Motor neuron (in vitro differentiated cells): ENCODE measurements at regions not wholly inside any gene's neighbourhood (a gene's known extent, or its start where the extent isn't known, plus 50 kb on each side); places are given as distances from the start of the nearest gene placed in this dataset.

Experiments used
- ATAC-seq, 8 experiments: fragments of 200-7000 bp; cut with Tn5 transposase; replicated peaks in 6 of 8; 2 replicates each; pipeline ENCODE4 v1.8.0; 2021; ENCODE audit warnings: mild to moderate bottlenecking in 8 of 8, moderate library complexity in 8 of 8
- H3K27ac ChIP-seq, 2 donors: fragments of 250-450 bp; sonication (Bioruptor Pico); 2 replicates each; pipeline ENCODE4 v1.9.0; 2021; ENCODE audit warnings: antibody characterized with exemption in 2 of 2, mild to moderate bottlenecking in 2 of 2, moderate library complexity in 1 of 2
- H3K4me1 ChIP-seq, 2 donors: fragments of 250-450 bp; sonication (Bioruptor Pico); replicated peaks in 1 of 2; 2 replicates each; pipeline ENCODE4 v1.6.1; 2021; ENCODE audit warnings: antibody characterized with exemption in 2 of 2, mild to moderate bottlenecking in 2 of 2, moderate library complexity in 1 of 2
- H3K4me3 ChIP-seq, 5 donors: fragments of 250-450 bp; sonication (Bioruptor Pico); 2 replicates each; pipeline ENCODE4 v1.9.0; 2021; ENCODE audit warnings: antibody characterized with exemption in 5 of 5, mild to moderate bottlenecking in 5 of 5, moderate library complexity in 4 of 5
- WGBS, 10 experiments: fragments of 450-650 bp; shearing (Covaris generic); methylation state at CpG; one replicate each; pipeline ENCODE4 v1.0.0; 2022; 5-methylcytosine and 5-hydroxymethylcytosine counted together
- in situ Hi-C, 9 experiments: fragments of 400-800 bp; cut with MboI; loops; one replicate each; pipeline ENCODE4 v1.15.0; 2021; ENCODE audit warnings: low sequenced_read_pairs in 9 of 9, low pct_unique_long_range_greater_than_20kb in 2 of 9; ENCODE audit not compliant: unreplicated experiment in 9 of 9

DNA sequence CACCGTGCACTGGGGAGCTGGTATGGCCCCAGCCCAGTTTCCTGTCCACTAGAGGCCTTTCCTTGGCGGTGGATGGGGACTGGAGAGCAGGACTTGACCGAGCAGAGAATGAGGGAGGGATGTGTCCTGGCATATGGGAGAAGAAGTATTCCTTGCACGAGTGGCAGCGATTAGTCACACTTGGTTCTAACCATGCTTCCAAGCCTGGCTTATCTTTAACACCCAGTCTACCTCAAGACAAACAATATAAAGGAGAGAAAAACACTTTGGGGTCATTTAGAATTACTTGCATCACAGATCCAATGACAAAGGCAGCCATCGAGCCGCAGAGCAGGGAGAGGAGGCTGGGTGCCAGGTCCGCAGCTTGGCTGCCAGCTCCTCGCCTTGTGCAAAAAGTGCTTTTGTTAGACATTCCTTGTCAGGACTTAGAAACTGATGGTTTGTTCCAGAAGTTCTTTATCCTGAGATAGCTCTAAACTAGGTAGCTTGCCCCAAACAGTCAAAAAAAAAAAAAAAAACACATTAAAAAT is 214.9 kb upstream of the GMDS start:
- whole genome bisulfite sequencing, 10 experiments, result 69 to 100% (median 93%) methylated on average over 2 to 8 of the region's 9 CpGs; no CpG with 5 or more reads in 2 of the 10 experiments
- Histone ChIP-seq H3K27ac (no peak overlapping the region), H3K4me1 (no peaks in the 10 kb centered on the region)

DNA sequence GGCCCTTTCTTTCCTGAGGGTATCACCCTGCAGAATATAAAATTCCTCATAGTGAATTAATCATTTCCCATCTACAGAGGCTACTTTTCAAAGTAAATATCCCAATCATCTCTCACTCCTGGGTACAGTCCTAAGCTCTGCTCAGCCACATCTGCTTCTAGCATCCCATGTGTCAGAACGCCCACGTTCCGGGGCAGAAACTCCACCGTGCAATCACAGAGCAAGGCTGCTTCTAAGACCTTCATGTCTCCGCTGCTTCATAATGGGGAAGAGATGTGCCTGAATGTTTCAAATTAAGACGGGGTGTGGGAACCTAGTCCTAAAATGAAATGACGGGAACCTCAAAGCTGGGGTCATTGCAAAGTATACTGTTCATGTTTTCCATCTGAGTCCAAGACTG is 208.8 kb upstream of the GMDS start:
- in situ Hi-C loops, result loop anchor here in 1 of 9 experiments (25.0 kb wide), 1 partner anchor 183 kb away; no protein-coding TSS in a partner anchor
- Histone ChIP-seq H3K27ac (no peak overlapping the region), H3K4me1 (no peaks in the 10 kb centered on the region), H3K4me3 (no peak overlapping the region)
- peak in 1 of 8 experiments; percentile 31 for ATAC-seq
- whole genome bisulfite sequencing, 10 experiments, result 0 to 100% (median 79%) methylated on average over 1 to 7 of the region's 7 CpGs; no CpG with 5 or more reads in 2 of the 10 experiments

More for the DNA sequence above, 214.9 kb upstream of the GMDS start:
- no peak for ATAC-seq
- in situ Hi-C loops, result loop anchor here in 1 of 9 experiments (25.0 kb wide), 1 partner anchor 177 kb away; no protein-coding TSS in a partner anchor
- H3K4me3 ChIP-seq, result no peak overlapping the region

DNA sequence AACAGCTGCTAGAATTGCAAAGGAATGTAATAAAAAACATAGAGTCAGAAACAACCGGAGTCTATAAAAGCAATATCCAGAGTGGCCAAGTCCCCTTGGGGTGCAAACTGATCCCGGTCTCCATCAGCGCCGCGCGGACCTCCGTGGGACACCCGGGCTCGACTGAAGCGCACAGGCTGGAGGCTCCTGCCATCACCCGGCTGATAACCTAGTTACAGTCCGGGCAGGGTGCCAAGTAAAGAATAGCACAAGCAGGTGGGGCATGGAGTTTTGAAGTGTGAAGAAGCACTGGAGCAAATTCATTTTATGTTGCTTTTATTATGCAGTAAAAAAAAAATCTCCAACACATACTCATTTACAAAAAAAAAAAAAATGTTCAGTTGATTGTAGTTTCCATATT is 205.1 kb upstream of the GMDS start:
- ATAC-seq, result peak in 3 of 8 experiments; percentile 23 to 74 (median 37)
- H3K4me3 ChIP-seq, result no peak overlapping the region
- no peak overlapping the region for H3K27ac ChIP-seq
- WGBS, 10 experiments, result 23 to 94% (median 83%) methylated on average over 2 to 12 of the region's 12 CpGs; no CpG with 5 or more reads in 4 of the 10 experiments
- in situ Hi-C loops, result loop anchor here in 1 of 9 experiments (25.0 kb wide), 1 partner anchor 187 kb away; no protein-coding TSS in a partner anchor
- no peaks in the 10 kb centered on the region for H3K4me1 ChIP-seq

DNA sequence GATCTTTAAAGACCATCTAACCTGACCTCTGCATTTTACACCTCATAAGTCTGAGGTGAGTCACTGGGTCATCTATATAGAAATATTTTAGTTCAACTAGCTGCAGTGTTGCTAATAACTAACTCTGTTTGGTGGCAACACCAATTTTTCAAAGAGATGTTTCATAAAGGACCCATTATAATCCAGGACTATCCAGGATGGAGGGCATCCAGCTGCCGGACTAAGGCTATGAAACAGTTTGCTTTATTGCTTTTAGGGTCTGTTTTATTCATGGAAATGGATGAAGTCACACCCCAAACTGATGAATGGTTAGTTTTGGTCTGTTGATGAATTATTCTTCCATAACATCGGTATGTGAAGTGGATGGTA is 204.2 kb upstream of the GMDS start:
- in situ Hi-C loops, result no loop called here
- no peak for ATAC-seq
- Histone ChIP-seq H3K4me1 (no peaks in the 10 kb centered on the region), H3K27ac (no peak overlapping the region), H3K4me3 (no peak overlapping the region)
- WGBS, 10 experiments, result 20 to 88% (median 71%) methylated on average over 1 to 2 of the region's 2 CpGs; no CpG with 5 or more reads in 2 of the 10 experiments

DNA sequence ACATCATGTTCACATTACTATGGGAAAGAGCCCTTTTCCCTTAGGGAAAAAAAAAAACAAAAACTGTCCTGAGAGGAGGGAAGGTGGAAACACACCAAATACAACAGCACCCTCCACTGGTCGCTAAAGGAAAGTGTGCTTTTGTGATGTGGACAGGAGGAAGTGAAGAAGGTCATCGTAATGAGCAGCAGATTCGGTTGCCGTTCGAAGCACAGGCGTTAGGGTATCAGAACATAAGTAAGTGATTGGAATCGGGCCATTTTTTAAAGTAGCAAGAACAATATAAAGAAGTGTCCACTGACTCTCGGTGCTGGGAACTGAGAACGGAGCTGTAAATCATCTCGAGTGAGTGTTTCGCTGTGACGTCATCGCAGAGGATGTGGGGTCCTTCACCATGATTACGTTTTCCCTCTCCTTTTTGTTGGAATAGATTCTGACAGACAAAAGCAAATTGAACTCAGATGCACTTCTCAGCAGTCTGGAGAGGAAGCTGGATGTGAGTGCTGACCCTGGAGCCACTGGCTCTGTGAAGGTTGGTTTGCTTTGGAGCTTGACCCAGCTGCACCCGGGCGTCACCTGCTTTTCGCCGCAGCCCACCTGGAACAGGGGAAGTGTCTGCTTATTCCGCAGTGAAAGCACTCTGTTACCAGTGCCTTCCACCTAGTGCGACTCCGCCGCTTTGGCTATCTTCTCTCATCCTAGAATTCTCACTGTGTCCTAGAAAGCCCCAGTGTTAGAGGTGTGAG is 203.6 kb upstream of the GMDS start:
- H3K27ac ChIP-seq, result no peak overlapping the region
- peak in 7 of 8 experiments; percentile 24 to 97 (median 83) for ATAC-seq
- WGBS, 10 experiments, result 0 to 54% (median 21%) methylated on average over 4 to 19 of the region's 22 CpGs
- peak overlapping the region in 3 of 5 donors; percentile 10 to 23 (median 13) for H3K4me3 ChIP-seq
- no peaks in the 10 kb centered on the region for H3K4me1 ChIP-seq
- in situ Hi-C loops, result no loop called here

DNA sequence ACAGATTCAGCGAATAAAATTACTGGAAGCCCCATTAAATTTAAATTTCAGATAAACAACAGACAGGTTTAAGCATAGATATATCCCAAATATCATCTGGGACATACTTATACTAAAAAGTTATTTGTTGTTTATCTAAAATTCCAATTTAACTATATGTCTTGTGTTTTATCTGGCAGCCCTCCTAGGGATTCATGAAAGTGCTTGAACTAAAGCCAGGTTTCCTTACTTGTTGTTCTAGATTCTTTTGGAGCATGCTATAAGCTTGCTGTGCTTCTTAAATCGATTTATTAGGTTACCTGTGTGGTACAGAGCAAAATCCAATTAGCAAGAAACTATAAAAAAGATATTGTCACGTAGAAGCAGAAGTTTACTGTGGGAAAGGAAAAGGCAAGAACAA is 202.5 kb upstream of the GMDS start:
- H3K4me3 ChIP-seq, result no peak overlapping the region
- ATAC-seq, result no peak
- no peaks in the 10 kb centered on the region for H3K4me1 ChIP-seq
- in situ Hi-C loops, result no loop called here
- 10 to 86% (median 54%) methylated on average over 1 to 3 of the region's 3 CpGs; no CpG with 5 or more reads in 1 of the 10 experiments for WGBS, 10 experiments
- H3K27ac ChIP-seq, result no peak overlapping the region

DNA sequence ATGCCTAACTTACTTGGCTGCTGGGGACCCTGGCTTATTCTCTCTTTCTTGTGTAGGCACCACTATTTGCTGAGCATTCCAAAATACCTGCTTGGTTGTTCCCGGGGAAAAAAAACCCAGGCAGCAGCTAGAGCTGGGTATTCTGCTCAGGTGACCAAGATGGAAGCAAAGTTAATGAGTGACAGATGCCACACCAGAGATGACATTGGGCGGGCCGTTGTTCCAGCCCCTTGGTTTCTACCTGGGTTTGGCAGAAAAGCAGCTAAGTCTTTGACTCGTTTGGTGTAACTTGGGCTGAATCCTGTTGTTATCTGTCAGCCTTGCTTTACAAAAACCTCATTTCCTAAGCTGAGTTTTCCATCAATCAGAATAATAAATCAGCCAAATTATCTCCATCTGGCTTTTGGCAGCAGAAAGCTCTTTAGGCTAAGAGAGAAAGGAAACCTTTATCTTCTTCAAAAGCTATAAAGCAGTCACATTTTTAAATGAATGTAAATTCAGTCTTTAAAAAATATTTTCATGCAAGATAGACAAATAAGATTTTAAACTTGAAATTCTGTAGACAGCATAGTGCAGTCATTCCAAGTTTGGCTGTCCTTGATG is 202.0 kb upstream of the GMDS start:
- H3K27ac ChIP-seq, result no peak overlapping the region
- in situ Hi-C loops, result no loop called here
- no peaks in the 10 kb centered on the region for H3K4me1 ChIP-seq
- 32 to 96% (median 83%) methylated on average over 1 to 4 of the region's 4 CpGs for WGBS, 10 experiments
- no peak overlapping the region for H3K4me3 ChIP-seq
- ATAC-seq, result no peak

DNA sequence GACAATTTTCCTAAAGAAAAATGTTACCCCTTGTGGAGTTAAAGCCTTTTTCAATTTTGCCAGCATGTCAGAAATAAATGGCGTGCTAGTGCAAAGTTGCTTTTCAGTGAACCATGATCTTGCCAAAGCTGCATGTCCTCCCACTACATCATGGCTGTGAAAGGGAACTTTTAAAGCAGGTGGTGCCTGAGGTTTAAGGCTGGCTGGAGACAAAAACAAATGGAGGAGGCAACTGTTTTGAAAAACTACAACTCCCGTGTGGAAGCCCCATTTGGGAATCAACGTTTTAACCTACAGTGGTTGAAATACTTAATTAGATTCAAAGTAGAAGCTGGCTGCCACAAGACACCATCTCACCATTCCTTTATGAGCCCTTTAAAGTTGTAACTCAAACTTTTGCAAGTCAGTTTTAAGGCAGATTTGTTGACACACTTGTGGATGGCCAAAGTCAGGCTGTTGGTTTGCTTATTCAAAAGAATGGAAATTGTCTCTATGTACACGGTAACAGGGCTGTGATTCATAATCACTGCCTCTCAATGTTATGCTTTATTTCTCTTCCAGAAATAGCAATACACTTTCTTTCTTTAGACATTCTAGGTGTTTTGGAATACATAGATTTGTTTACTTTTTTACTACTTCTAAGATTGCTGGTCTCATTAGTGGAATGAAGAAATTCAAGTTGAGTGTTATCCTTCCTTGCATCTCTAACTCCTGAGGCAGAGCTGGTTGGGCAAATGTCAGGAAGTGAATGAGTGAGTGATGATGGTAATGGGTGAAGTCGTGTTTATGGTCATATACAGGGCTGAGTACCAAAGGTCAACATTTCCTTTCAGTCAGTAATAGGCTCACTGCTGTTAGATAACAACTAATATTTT is 196.4 kb upstream of the GMDS start:
- Histone ChIP-seq H3K4me3 (no peak overlapping the region), H3K4me1 (no peaks in the 10 kb centered on the region), H3K27ac (no peak overlapping the region)
- in situ Hi-C loops, result no loop called here
- 29 to 83% (median 47%) methylated on average over 1 to 5 of the region's 5 CpGs; no CpG with 5 or more reads in 1 of the 10 experiments for WGBS, 10 experiments
- peak in 4 of 8 experiments; percentile 15 to 89 (median 80) for ATAC-seq

DNA sequence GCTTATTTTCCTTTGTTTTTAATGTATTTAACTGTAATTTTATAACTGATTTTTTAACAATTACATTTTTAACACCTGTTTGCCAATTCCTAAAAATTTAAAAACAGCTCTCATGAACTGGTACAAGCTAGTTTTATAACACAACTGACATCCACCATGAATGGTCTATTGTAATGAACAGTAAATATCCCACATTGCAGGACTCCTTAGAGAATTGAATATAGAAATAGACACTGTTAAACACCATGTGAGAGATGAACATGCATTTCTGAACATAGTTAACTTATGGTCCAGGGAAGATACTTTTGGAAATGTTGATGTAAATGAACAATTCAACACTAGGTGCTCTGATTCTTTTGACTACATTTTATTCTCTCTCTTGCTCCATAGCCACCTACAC is 195.1 kb upstream of the GMDS start:
- ATAC-seq, result no peak

DNA sequence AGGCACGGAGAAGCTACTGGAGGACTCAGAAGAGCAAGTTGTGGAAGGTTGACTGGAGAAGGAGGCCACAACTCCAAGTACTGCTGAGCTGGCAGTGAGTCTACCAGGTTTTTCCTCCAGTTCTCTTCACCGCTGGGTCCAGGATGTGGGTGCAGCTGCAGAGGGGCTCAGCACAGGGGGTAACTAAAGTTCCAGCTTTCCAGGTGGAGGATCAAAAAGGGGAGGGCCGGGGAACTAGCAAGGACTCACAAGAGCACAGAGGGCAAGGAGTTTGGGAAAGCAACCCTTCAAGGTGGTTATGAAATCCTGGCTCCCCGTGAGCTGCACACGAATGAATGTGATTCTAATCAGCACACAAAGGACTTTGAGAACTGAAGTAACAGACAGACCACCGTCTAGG is 194.2 kb upstream of the GMDS start:
- Histone ChIP-seq H3K27ac (no peak overlapping the region), H3K4me1 (no peaks in the 10 kb centered on the region), H3K4me3 (no peak overlapping the region)
- in situ Hi-C loops, result no loop called here
- no peak for ATAC-seq
- 13 to 90% (median 67%) methylated on average over 1 to 6 of the region's 6 CpGs; no CpG with 5 or more reads in 1 of the 10 experiments for WGBS, 10 experiments

More for the DNA sequence above, 195.1 kb upstream of the GMDS start:
- no peaks in the 10 kb centered on the region for H3K4me1 ChIP-seq
- H3K4me3 ChIP-seq, result no peak overlapping the region
- in situ Hi-C loops, result no loop called here
- H3K27ac ChIP-seq, result no peak overlapping the region

GRCh38 chr6:2439082-2439481 is 193.7 kb upstream of the GMDS start:
- WGBS, 10 experiments, result 25 to 100% (median 86%) methylated on average over 1 to 2 of the region's 2 CpGs
- no peak overlapping the region for H3K4me3 ChIP-seq
- peak in 2 of 8 experiments; percentile 55 to 68 for ATAC-seq
- in situ Hi-C loops, result no loop called here
- no peaks in the 10 kb centered on the region for H3K4me1 ChIP-seq
- H3K27ac ChIP-seq, result no peak overlapping the region

GRCh38 chr6:2436410-2437154 is 191.2 kb upstream of the GMDS start:
- WGBS, 10 experiments, result 46 to 97% (median 89%) methylated on average over 2 to 19 of the region's 23 CpGs
- Histone ChIP-seq H3K4me3 (no peak overlapping the region), H3K27ac (no peak overlapping the region), H3K4me1 (no peaks in the 10 kb centered on the region)
- no peak for ATAC-seq
- in situ Hi-C loops, result no loop called here
